DND-41 (cell line): ENCODE measurements at regions not wholly inside any gene's neighbourhood (a gene's known extent, or its start where the extent isn't known, plus 50 kb on each side); places are given as distances from the start of the nearest gene placed in this dataset.

ENCODE experiments used
- EZH2 ChIP-seq: IDR thresholded peaks from 3 replicates; pipeline ENCODE4 v1.6.1; 2012; ENCODE audit warnings: borderline replicate concordance, low read depth, mild to moderate bottlenecking, moderate library complexity, low read length, inconsistent platforms; ENCODE audit not compliant: severe bottlenecking
- TF ChIP-seq, protein P1 (sequence below): IDR thresholded peaks from 2 replicates; pipeline ENCODE4 v1.5.1; 2012; ENCODE audit warnings: borderline replicate concordance, low read length, moderate library complexity, mild to moderate bottlenecking; ENCODE audit not compliant: poor library complexity, severe bottlenecking; ENCODE audit errors: extremely low read depth

DNA sequence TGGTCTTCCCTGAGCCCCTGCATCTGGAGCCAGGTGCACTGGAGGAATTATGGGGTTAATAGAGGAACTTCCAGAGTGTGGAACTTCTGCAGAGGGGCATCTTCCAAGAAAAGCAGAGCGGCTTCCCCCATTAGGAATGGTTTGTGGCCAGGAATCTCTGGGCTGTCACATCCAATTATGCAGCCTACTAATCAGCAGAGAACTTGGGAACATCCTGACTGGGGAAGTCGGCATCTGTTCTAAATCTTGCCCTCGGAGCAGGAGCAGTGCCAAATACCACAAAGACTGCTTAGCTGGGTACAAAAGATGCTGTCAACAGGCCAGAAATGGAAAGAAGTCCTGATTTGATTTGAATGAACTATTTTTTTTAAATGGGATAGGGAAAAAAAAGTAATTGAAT, 435.1 kb downstream of the ZNF536 start:
- TF ChIP-seq, protein P1, sequence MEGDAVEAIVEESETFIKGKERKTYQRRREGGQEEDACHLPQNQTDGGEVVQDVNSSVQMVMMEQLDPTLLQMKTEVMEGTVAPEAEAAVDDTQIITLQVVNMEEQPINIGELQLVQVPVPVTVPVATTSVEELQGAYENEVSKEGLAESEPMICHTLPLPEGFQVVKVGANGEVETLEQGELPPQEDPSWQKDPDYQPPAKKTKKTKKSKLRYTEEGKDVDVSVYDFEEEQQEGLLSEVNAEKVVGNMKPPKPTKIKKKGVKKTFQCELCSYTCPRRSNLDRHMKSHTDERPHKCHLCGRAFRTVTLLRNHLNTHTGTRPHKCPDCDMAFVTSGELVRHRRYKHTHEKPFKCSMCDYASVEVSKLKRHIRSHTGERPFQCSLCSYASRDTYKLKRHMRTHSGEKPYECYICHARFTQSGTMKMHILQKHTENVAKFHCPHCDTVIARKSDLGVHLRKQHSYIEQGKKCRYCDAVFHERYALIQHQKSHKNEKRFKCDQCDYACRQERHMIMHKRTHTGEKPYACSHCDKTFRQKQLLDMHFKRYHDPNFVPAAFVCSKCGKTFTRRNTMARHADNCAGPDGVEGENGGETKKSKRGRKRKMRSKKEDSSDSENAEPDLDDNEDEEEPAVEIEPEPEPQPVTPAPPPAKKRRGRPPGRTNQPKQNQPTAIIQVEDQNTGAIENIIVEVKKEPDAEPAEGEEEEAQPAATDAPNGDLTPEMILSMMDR, result no peak
- no peak for TF ChIP-seq EZH2
